ENCODE measurements at regions not wholly inside any gene's neighbourhood (a gene's known extent, or its start where the extent isn't known, plus 50 kb on each side); places are given as distances from the start of the nearest gene placed in this dataset.

- 9% methylated on average over 1 of the region's 1 CpG for WGBS (ENCODE audit: low lambda C conversion rate)
- Histone ChIP-seq H3F3A (replicated peaks; ENCODE audit: insufficient read depth) (no peaks in the 10 kb centered on the region), H3K4me3 (ENCODE audit: low read depth in 2 of 2, low read length in 1 of 2) (no peak overlapping the region), H3K79me2 (ENCODE audit: insufficient read depth) (no peaks in the 10 kb centered on the region), H3K27me3 (ENCODE audit: insufficient read depth) (no peaks in the 10 kb centered on the region), H2AFZ (ENCODE audit: low read depth) (no peak overlapping the region), H3K9ac (no peak overlapping the region), H3K9me3 (no peaks in the 10 kb centered on the region), H3K9me2 (no peaks in the 10 kb centered on the region), H4K20me1 (ENCODE audit: insufficient read depth) (no peaks in the 10 kb centered on the region), H3K4me1 (ENCODE audit: control insufficient read depth in 1 of 2, insufficient read depth in 2 of 2, low read depth in 1 of 2, low read length in 1 of 2) (no peaks in the 10 kb centered on the region; a peak in 1 of 4 replicates), H3K4me2 (no peak overlapping the region), H3K36me3 (replicated peaks in 1 of 2; ENCODE audit: control insufficient read depth in 1 of 2, insufficient read depth in 2 of 2, low read length in 1 of 2) (no peaks in the 10 kb centered on the region), H3K27ac (ENCODE audit: low read depth in 2 of 2, low read length in 1 of 2) (no peak overlapping the region)
- no peak for DNase-seq
- CTCF ChIA-PET: no interaction called here
- POLR2A ChIA-PET: no interaction called here
- TF ChIP-seq TCF12 (IDR thresholded peaks at IDR 0.05) (no peak), ZBTB33 (IDR thresholded peaks at IDR 0.05; ENCODE audit: borderline replicate concordance, low read depth) (no peak), FOSL2 (IDR thresholded peaks at IDR 0.05; ENCODE audit: borderline replicate concordance, low read depth) (no peak), MEF2A (IDR thresholded peaks at IDR 0.05; ENCODE audit: borderline replicate concordance, low read depth) (no peak), REST (IDR thresholded peaks at IDR 0.05; ENCODE audit: low read depth, low read length) (no peak), JUND (IDR thresholded peaks at IDR 0.05) (no peak), CHD2 (IDR thresholded peaks at IDR 0.05; ENCODE audit: low read length, partially characterized antibody) (no peak), POLR2AphosphoS5 (IDR thresholded peaks at IDR 0.05; ENCODE audit: low read depth, low read length) (no peak), GABPA (IDR thresholded peaks at IDR 0.05; ENCODE audit: low read depth) (no peak)
Observed at GRCh38 chr2:208549546-208550158, 143.1 kb downstream of the PTH2R start.

- H3K4me1 ChIP-seq (ENCODE audit: control insufficient read depth in 1 of 2, insufficient read depth in 2 of 2, low read depth in 1 of 2, low read length in 1 of 2): peaks cover 0 to 12% of the 10 kb centered on the region in 2 experiments; a peak in 2 of 4 replicates
- POLR2A ChIA-PET: no interaction called here
- H3K9me3 ChIP-seq: no peaks in the 10 kb centered on the region
- no peaks in the 10 kb centered on the region for H3K36me3 ChIP-seq (replicated peaks in 1 of 2; ENCODE audit: control insufficient read depth in 1 of 2, insufficient read depth in 2 of 2, low read length in 1 of 2)
- no peak overlapping the region for H3K27ac ChIP-seq (ENCODE audit: low read depth in 2 of 2, low read length in 1 of 2)
- CTCF ChIA-PET: no interaction called here
- no peak overlapping the region for H3K4me2 ChIP-seq
- no peaks in the 10 kb centered on the region for H3K27me3 ChIP-seq (ENCODE audit: insufficient read depth)
- H3F3A ChIP-seq (replicated peaks; ENCODE audit: insufficient read depth): no peaks in the 10 kb centered on the region
- H2AFZ ChIP-seq (ENCODE audit: low read depth): no peak overlapping the region
- H4K20me1 ChIP-seq (ENCODE audit: insufficient read depth): no peaks in the 10 kb centered on the region
- no peaks in the 10 kb centered on the region for H3K9me2 ChIP-seq
- no peaks in the 10 kb centered on the region for H3K79me2 ChIP-seq (ENCODE audit: insufficient read depth)
- no peak for DNase-seq
- H3K9ac ChIP-seq: no peak overlapping the region
- no peak overlapping the region for H3K4me3 ChIP-seq (ENCODE audit: low read depth in 2 of 2, low read length in 1 of 2)
- WGBS (ENCODE audit: low lambda C conversion rate): 64% methylated on average over 1 of the region's 1 CpG
- TF ChIP-seq YY1 (IDR thresholded peaks at IDR 0.05; ENCODE audit: low read depth) (no peak), RAD21 (IDR thresholded peaks at IDR 0.05; ENCODE audit: low read length) (no peak), ELF1 (IDR thresholded peaks at IDR 0.05) (no peak), RCOR1 (IDR thresholded peaks at IDR 0.05; ENCODE audit: low read length) (no peak), MAX (IDR thresholded peaks at IDR 0.05; ENCODE audit: low read depth) (no peak), TAF1 (IDR thresholded peaks at IDR 0.05; ENCODE audit: borderline replicate concordance, low read depth, low read length) (no peak), CHD2 (IDR thresholded peaks at IDR 0.05; ENCODE audit: low read length, partially characterized antibody) (no peak), TEAD4 (IDR thresholded peaks at IDR 0.05; ENCODE audit: borderline replicate concordance, insufficient read depth) (no peak), EP300 (IDR thresholded peaks at IDR 0.05; ENCODE audit: borderline replicate concordance in 1 of 2, low read depth in 1 of 2, low read length in 1 of 2) (no peak), RXRA (IDR thresholded peaks at IDR 0.05; ENCODE audit: borderline replicate concordance, low read depth) (no peak), TCF12 (IDR thresholded peaks at IDR 0.05) (no peak), USF1 (IDR thresholded peaks at IDR 0.05; ENCODE audit: borderline replicate concordance, low read depth) (no peak), PBX3 (IDR thresholded peaks at IDR 0.05) (no peak), SIN3A (IDR thresholded peaks at IDR 0.05; ENCODE audit: borderline replicate concordance, low read depth, low read length) (no peak), NRF1 (IDR thresholded peaks at IDR 0.05; ENCODE audit: low read depth, low read length) (no peak)
Observed at GRCh38 chr2:208552943-208553342, 146.4 kb downstream of the PTH2R start.

Measured in SK-N-SH (cell line).